NOMO-1 (cell line): ENCODE measurements at regions not wholly inside any gene's neighbourhood (a gene's known extent, or its start where the extent isn't known, plus 50 kb on each side); places are given as distances from the start of the nearest gene placed in this dataset.
"Not testable (repeated sequence)": the region's sequence is repeated elsewhere in the genome, so short reads cannot be mapped to it uniquely, and the experiment has no call there.

Source experiments
- DNase-seq, 2 experiments: peaks; one replicate each; lab custom pipeline; 2025; ENCODE audit not compliant: unreplicated experiment in 2 of 2; lab: John Stamatoyannopoulos, UW

GRCh38 chr4:108466936-108467902, 153.2 kb upstream of the RPL34 start:
- no peak for DNase-seq

GRCh38 chr4:108465886-108466500, 154.4 kb upstream of the RPL34 start:
- DNase-seq, result no peak

- peak; percentile 3 to 26 for DNase-seq
Measured at GRCh38 chr4:108458681-108459080, 161.7 kb upstream of the RPL34 start.

GRCh38 chr4:108454227-108454626, 166.1 kb upstream of the RPL34 start:
- no peak for DNase-seq

GRCh38 chr4:108453366-108453765, 167.0 kb upstream of the RPL34 start:
- DNase-seq, result no peak

GRCh38 chr4:108450236-108450898, 170.0 kb upstream of the RPL34 start:
- no peak for DNase-seq

GRCh38 chr4:108449129-108449528, 171.2 kb upstream of the RPL34 start:
- DNase-seq, result no peak

GRCh38 chr4:108446556-108446955, 173.8 kb upstream of the RPL34 start:
- DNase-seq, result no peak

- no peak for DNase-seq
Measured at GRCh38 chr4:108445716-108446115, 174.7 kb upstream of the RPL34 start.

GRCh38 chr4:108443585-108443984, 176.8 kb upstream of the RPL34 start:
- DNase-seq, result no peak

GRCh38 chr4:108433832-108434231, 186.5 kb upstream of the RPL34 start:
- no peak for DNase-seq

- not testable (repeated sequence) for DNase-seq
Measured at GRCh38 chr4:108433394-108433793, 187.0 kb upstream of the RPL34 start.

- DNase-seq, result no peak
Measured at GRCh38 chr4:108432418-108432817, 188.0 kb upstream of the RPL34 start.

GRCh38 chr4:108431986-108432385, 188.4 kb upstream of the RPL34 start:
- no peak for DNase-seq

- DNase-seq, result no peak
Measured at GRCh38 chr4:108430921-108431320, 189.5 kb upstream of the RPL34 start.

- DNase-seq, result no peak
Measured at GRCh38 chr4:108429662-108430061, 190.7 kb upstream of the RPL34 start.

- DNase-seq, result no peak
Measured at GRCh38 chr4:108428923-108429322, 191.5 kb upstream of the RPL34 start.

GRCh38 chr4:108427946-108428485, 192.4 kb upstream of the RPL34 start:
- no peak for DNase-seq

- no peak for DNase-seq
Measured at GRCh38 chr4:108426493-108426892, 193.9 kb upstream of the RPL34 start.

- no peak for DNase-seq
Measured at GRCh38 chr4:108425988-108426387, 194.4 kb upstream of the RPL34 start.

GRCh38 chr4:108417923-108418322, 202.5 kb upstream of the RPL34 start:
- no peak for DNase-seq
